GM21576 (cell line): ENCODE measurements at regions not wholly inside any gene's neighbourhood (a gene's known extent, or its start where the extent isn't known, plus 50 kb on each side); places are given as distances from the start of the nearest gene placed in this dataset.

Experiments used
- ATAC-seq: cut with Tn5 transposase; IDR thresholded peaks from one replicate; pipeline ENCODE4 v1.9.1; 2021; ENCODE audit warnings: mild to moderate bottlenecking, moderate library complexity; ENCODE audit not compliant: unreplicated experiment

DNA sequence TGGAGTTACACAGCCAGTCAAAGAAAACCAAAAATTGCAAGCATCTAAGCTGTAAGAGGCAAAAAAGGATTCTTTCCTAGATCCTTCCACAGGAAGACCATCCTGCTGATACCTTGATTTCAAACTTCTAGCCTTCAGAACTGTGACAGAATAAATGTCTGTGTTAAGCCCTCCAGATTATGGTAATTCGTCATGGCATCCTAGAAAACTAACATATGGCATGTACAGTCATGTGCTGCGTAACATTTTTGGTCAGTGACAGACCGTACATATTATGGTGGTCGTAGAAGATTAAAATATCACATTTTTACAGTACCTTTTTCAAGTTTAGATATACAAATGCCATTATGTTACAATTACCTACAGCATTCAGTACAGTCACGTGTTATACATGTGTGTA is 660.9 kb upstream of the LMO3 start:
- ATAC-seq: no peak

DNA sequence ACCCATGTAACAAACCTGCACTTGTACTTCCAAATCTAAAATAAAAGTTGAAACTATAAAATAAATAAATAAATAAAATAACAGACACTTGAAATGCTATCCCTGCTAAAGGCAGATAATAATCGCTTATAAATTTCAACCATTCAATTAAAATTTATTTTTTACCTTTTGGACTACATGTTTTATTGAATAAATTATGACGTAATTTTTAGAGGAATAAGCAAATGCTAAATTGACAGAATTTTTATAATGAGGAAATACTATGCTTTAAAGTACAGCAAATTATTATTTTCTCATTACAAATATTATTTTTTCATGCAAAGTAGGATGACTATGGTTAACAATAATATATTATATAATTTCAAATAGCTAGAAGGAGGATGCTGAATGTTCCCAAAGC is 658.6 kb upstream of the LMO3 start:
- no peak for ATAC-seq

DNA sequence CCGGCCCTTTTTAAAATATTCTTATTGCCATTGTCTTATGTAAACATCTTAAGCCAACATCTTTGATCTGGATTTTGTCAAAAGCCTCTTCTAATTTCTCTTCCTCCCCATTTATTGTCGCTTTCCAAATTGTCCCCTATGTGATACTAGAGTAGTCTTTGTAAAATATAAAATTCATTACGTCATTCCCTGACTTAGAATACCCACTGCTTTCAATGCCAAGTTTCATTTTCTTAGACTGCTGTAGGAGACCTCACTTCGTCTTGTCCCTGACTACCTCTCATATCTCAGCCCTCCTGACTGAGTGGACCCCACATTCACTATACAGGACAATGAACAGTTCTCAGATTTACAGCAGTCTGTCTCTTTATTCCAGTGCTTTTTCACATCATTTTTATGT is 633.9 kb upstream of the LMO3 start:
- no peak for ATAC-seq

DNA sequence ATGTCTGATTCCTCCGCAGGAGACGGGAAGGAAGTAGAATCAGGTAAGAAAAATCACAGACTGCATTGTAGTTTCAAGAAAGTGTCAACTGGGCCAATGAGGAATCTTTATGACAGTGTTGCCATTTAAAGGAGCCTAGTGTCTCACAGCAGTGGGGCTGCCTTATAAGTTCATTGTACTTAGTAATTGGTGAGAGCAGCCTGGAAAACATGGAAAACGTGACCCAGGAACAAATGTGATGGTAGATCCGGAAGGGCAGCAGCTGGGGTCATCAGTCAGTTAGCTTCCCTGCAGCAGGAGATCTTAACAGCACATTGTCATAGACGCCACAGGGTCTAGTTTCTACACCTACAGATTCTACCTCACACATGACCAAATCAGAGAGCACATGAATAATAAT is 630.0 kb upstream of the LMO3 start:
- ATAC-seq: no peak

DNA sequence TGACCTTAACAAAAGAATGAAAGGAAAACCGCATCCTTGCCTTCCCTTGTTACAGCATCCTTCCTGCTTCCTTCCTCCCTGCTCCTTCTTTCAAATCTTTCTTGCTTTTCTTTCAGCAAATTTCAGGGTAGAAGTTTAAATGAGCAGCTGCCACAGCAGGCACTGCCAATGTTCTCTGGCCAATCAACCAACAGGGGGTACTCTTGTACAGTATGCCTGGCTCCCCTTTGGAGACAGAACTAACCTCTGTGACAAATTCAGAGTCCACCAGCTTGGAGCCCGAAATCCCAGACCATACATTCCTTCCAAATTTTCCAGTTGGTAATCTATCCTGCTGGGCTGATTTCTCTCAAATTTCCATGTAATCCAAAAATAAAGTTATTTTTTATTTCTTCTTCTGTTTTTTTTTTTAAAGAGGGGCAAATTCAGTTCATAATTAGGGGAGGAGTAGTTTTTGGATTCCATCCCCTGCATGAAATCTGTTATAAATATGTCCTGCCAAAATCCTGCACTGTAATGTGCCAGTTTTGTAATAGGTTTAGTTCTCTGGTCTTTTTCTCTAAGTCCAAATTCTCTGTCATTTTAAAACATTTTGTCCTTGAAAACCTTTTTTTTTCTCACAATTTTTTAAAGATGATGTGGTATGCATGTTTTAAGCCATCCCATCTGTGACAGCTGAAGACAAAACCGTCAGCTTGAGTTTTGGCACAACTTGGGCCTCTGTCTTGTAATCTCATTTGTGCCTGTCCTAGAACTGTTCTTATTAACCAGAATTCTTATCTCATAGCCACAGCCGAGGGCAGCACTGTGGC is 610.0 kb upstream of the LMO3 start:
- ATAC-seq: no peak

DNA sequence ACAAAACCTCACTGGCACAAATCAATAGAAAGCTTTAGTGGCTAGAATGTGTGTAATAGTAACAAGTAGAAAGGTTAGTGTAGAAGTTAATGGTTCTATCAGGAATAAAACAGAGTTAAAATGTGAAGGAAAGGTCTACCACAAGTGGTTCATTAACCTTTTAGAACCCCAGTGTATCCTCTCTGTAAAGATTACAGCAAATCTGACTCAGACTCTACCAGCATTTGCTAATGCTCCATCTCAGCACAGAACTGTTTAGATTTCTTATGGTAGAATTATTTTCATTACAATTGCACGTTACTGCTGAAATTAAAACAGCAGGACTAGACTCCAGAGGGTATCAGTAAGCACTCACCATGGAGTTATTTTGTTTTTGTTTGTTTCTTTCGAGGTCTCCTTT is 609.0 kb upstream of the LMO3 start:
- no peak for ATAC-seq

DNA sequence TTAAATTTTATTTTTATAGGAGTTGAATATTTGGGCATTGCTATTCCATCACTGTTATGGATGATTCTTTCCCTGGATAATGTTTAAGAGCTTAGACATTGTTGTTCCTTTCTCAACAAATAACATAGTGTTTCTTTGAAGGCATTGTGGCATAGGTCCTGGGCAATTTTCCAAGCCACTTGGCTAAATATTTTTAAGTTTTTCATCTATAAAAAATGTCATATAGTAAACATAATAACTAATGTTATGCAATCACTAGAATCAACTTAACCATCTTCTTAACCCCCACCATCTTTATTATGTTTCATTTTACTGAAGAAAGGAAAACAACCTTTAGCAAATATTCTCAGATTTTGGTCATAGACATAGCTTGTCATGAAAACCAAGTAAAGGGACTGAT is 600.6 kb upstream of the LMO3 start:
- no peak for ATAC-seq

DNA sequence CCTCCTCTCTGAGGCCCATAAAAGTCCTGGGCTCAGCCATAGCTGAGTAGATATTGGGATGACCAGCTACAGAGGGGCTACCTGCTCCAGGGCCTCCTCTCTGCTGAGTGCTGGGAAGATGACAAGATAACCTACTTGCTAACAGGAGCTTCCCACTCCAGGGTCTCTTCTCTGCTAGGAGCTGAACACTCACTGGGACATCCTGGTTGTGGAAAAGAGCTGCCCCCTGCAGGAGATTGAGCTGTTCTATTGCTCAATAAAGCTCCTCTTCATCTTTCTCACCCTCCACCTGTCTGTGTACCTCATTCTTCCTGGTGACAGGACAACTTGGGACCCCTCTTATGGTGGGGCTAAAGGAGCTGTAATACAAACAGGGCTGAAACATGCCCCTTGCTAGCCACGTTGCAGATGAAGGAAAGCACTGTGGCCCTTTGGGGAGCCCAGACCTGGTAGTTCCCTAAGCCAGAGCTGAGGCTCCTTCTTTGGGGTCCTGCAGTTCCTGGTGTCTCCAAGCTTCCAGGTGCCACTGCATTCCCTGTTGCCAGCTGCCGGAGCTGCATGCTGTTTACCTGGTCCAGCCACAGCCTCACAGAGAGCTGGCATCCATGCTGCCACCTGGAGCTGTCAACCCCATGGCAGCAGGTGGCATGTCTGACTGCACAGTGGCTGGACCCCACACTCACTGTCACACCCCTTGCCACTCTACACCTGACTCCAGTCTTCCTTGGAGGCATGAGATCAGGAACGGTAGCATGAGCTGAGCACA is 598.5 kb upstream of the LMO3 start:
- ATAC-seq: no peak

DNA sequence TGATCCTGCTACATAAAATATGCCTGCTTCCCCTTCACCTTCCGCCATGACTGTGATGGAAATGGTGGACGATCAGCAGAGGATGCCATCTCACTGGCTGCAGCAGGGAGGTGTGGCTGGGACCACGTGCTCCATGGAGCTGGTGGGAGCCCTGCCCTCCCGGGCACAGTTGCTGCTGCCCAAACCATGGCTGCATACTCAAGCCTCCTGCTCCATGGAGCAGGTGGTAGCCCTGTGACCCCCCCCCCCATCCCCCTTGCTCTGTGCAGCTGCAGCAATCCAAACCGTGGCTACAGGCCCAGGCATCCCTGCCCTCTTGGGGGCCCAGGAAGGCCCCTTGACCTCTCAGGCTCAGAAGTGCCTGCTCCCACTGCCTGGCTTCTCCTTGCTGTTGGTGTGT is 597.5 kb upstream of the LMO3 start:
- no peak for ATAC-seq

DNA sequence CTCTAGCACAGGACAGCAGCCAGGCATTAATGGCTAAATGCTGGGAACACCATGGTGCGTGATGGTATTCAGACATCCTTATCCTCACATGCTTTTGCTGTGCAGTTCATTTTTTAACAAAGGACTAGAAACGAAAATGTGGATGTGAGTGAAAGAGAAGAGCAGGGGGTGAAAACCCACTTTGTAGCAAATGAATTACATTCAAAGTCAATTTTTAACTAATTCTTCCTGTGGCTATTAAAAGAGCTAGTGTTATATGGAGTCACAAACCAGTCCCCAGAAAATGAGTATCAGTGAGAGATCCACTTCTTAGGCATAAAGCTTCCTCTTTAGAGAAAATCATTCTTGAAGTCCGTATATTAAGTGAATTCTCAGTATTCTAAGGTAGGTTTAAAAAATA is 592.0 kb upstream of the LMO3 start:
- no peak for ATAC-seq

DNA sequence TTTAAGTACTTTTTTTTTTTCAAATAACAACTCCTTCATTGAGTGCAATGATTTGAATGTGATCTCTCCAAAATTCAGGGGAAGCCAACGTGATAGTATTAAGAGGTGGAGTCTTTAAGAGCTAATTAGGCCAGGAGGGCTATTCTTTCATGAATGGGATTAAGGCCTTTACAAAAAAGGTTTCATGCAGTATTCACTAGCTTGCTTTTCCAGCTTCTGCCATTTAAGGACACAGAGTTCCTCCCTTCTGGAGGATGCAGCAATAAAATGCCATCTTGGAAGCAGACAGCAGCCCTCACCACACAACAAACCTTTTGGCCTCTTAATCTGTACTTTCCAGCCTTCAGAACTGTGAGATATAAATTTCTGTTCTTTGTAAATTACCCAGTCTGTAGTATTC is 586.8 kb upstream of the LMO3 start:
- ATAC-seq: no peak

DNA sequence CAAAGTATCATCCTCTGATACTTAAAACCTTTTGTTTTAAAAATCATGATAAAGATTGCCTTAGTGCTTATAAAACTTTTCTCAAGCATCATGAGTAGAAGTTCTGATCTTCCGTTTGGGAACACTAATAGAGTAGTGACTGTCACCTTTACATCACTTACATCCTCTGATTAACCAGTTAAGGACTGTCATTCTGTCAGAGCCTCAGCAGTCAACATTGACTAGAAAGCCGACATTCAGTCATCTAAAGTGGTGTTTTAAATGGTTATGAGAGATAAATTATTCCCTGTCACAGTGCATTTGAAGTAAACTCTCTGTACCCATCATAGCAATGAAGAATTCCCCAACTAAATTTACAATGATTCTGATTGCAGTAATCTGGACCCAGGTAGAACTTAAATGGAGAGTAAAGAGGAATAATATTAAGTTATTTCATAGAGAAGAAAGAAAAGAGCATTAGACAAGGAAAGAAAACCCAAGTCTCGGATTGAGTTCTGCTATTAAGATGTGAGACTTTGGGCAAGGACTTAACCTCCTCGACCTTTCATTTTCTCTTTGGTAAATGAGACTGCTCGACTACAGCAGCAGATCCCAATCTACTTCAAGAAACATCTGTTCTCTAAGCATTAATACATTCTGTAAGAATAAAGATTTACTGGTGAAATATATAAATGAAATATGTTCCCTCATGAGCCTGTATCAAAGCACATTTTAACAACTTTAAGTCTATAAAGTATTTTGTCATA is 563.9 kb upstream of the LMO3 start:
- no peak for ATAC-seq

DNA sequence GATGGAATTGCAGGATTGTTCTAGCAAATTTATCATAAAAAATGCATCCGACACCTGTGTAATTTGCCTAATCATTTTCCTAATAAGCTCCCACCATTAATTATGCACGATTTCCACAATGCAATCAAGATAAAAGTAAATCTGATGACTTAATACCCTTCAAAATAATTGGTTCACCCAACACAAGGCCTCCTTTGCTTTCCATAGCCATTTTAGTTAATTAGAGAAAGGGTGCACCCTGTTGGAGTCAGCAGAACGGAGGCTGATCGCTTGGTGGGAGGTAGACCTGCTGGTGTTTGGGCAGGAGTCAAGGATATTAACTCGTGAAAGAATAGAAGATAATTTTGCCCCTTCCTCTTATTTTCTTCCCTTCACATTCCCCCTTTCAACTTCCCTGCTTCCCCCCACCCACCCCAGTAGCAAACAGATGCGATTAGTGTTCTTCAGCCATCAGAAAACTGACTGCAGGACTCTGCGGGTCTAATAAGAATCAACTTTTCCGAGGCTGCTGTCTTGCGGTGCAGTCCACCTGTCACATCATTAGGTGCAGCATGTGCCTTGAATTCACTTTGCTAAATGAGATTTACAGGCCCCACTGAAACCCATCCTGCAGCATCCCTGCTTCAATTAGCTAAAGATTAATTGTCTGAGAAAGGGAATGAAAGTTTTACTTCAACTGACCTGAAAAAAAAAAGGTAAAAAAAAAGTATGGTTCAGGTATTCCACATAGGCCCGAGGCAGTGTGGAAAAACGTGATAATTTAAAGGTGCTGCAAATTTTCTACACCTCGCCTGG is 553.7 kb upstream of the LMO3 start:
- no peak for ATAC-seq

DNA sequence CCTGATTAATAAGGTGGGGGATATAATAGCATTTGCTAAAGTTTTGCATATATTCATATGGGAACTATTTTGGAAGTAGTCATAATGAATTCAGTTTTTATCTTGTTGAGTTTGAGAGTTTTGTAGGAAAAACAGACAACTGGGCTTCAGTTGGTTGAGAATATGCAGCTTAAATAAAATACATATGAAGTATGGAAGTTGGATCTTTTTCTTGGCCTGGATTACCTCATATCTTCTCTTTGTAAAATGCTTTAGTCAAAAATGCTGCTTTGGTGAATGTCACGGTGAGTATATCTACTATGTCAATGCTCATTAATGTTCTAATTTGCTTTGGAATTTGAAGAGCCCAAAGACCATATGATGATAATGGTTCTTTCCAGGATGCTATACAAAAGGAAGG is 552.2 kb upstream of the LMO3 start:
- ATAC-seq: no peak

DNA sequence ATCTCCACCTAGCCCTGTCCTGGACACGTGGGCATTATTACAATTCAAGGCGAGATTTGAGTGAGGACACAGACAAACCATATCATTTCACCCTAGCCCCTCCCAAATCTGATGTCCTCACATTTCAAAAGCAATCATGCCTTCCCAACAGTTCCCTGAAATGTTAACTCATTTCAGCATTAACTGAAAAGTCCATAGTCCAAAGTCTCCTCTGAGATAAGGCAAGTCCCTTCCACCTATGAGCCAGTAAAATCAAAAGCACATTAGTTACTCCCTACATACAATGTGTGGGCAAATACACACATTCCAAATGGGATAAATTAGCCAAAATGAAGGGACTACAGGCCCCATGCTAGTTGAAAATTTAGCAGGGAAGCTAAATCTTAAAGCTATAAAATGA is 546.0 kb upstream of the LMO3 start:
- ATAC-seq: no peak

DNA sequence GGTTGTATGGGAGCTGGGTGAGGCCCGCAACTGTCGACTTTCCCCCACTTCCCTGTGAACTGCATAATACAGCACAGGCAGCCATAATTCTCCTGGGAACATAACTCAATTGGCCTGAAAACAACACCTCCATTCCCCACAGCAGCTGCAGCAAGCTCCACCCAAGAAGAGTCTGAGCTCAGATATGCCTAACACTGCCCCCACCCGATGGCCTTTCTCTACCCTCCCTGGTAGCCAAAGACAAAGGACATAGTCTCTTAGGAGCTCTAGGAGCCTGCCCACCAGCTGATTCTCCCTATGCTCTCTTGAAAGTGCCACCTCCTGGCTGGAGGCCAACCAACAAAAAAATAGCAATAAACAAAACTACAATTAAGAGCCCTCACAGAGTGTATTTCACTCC is 542.7 kb upstream of the LMO3 start:
- ATAC-seq: no peak

DNA sequence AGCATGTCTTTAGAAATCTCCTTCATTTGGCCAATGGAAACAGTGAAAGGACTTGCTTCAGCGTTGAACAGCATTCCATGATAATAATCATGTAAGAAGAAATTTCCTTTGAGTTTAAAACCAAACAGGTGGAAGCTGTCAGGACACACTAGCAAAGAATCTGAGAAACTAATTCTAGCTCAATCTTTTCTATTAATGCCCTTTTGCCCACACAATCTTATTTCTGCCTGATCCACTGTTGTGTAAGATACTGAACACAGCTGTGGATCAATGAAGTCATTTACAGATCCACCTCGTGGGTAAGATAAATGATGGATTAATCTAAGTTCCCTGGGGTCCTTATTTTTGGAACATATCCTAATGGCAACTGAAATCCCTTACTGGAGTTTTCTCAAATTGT is 536.9 kb upstream of the LMO3 start:
- no peak for ATAC-seq

DNA sequence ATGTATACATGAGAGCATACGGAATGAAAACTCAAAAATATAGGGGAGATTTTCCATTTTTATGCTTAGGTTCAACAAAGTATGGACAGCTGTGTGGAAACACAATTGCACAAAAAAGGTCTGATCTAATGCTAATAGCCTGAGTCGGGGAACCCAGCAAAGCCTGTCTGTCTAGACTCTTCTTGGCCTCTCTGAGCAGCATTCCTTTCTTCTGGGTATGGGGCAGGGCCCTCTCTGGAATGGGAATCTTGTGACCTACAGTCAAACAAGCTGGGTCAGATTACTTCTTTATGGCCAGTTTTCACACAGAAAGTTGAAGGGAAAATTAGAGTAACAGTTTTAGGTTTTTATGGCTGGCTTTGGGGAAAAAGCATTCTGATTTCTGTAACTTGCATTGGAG is 534.0 kb upstream of the LMO3 start:
- ATAC-seq: no peak

DNA sequence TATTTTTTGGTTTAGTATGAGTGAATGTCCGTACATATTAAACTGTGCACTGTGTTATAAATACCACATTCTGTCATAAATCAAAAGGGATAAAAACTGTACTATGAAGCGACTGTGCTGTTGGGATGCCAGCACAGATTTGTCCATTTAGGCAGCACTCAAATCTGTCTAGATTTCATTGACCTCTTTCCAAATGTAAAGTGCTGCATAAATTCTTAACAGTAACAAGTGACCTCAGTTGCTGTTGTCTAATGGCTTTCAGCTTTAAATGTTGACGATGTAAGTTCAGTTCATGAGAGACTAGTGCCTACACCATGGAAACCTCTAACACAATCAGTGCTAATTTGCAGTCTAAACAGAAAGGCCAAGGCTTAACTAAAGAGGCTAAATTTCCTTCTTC is 531.4 kb upstream of the LMO3 start:
- no peak for ATAC-seq

DNA sequence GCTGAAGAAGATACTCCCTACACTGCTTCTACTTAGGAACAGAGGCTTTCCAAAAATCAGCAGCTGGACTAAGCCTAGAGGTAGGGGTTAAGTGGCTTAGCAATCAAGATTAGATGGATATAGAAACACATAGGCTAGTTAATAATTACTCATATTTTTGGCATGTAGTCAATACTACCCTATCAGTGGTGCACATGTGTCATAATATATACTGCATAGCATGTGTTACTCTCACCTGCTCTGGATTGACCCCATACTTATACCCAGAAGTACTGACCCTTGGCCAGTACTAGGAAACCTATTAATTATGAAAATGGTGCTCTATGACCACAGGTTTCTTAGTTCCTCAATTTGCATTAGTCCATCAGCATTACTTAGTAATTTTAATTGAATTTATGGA is 528.4 kb upstream of the LMO3 start:
- ATAC-seq: no peak

DNA sequence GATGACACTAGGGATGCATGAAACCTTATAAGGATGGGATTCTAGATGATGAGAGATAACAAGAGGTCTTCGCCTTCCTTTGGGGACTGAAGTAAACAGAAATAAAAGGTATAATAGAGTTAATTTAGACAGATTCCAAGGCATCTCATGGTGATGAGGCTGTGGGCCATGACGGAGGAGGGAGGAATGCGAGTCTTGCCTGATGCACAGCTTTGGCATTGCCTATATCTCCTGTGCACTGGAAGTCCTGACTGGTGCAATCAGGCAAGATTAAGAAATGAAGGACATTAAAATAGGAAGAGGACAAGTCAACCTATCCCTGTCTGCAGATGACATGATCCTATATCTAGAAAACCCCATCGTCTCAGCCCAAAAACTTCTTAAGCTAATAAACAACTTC is 526.4 kb upstream of the LMO3 start:
- no peak for ATAC-seq
